BE2C (cell line): ENCODE measurements at regions not wholly inside any gene's neighbourhood (a gene's known extent, or its start where the extent isn't known, plus 50 kb on each side); places are given as distances from the start of the nearest gene placed in this dataset.

Experiments
- DNase-seq: peaks from one replicate; pipeline ENCODE4 v3.0.0-alpha.2; 2020
- H3K27me3 ChIP-seq: fragments of 250-450 bp; sonication (Bioruptor Pico); 2 replicates; pipeline ENCODE4 v1.5.1; 2020; ENCODE audit warnings: mild to moderate bottlenecking
- H3K36me3 ChIP-seq: fragments of 250-450 bp; sonication (Bioruptor Pico); 2 replicates; pipeline ENCODE4 v1.5.1; 2020; ENCODE audit warnings: mild to moderate bottlenecking
- H3K4me1 ChIP-seq: fragments of 250-450 bp; sonication (Bioruptor Pico); 2 replicates; pipeline ENCODE4 v1.5.1; 2020
- H3K4me3 ChIP-seq: 2 replicates; pipeline ENCODE4 v1.5.1; 2011; ENCODE audit warnings: low read depth, low read length
- H3K9me3 ChIP-seq: fragments of 250-450 bp; sonication (Bioruptor Pico); 2 replicates; pipeline ENCODE4 v1.5.1; 2020
- TF ChIP-seq, protein P1 (sequence below): IDR thresholded peaks from 2 replicates; pipeline ENCODE4 v1.5.1; 2012; ENCODE audit warnings: mild to moderate bottlenecking, low read depth, low read length

- DNase-seq: no peak
- no peaks in the 10 kb centered on the region for H3K36me3 ChIP-seq
- H3K4me3 ChIP-seq: no peak overlapping the region
- TF ChIP-seq, protein P1, sequence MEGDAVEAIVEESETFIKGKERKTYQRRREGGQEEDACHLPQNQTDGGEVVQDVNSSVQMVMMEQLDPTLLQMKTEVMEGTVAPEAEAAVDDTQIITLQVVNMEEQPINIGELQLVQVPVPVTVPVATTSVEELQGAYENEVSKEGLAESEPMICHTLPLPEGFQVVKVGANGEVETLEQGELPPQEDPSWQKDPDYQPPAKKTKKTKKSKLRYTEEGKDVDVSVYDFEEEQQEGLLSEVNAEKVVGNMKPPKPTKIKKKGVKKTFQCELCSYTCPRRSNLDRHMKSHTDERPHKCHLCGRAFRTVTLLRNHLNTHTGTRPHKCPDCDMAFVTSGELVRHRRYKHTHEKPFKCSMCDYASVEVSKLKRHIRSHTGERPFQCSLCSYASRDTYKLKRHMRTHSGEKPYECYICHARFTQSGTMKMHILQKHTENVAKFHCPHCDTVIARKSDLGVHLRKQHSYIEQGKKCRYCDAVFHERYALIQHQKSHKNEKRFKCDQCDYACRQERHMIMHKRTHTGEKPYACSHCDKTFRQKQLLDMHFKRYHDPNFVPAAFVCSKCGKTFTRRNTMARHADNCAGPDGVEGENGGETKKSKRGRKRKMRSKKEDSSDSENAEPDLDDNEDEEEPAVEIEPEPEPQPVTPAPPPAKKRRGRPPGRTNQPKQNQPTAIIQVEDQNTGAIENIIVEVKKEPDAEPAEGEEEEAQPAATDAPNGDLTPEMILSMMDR: no peak
- H3K9me3 ChIP-seq: no peaks in the 10 kb centered on the region
- peaks cover 40% of the 10 kb centered on the region for H3K4me1 ChIP-seq
- no peaks in the 10 kb centered on the region for H3K27me3 ChIP-seq
These were observed 364.5 kb upstream of the CAMK1G start for GRCh38 chr1:209218981-209219380.

DNA sequence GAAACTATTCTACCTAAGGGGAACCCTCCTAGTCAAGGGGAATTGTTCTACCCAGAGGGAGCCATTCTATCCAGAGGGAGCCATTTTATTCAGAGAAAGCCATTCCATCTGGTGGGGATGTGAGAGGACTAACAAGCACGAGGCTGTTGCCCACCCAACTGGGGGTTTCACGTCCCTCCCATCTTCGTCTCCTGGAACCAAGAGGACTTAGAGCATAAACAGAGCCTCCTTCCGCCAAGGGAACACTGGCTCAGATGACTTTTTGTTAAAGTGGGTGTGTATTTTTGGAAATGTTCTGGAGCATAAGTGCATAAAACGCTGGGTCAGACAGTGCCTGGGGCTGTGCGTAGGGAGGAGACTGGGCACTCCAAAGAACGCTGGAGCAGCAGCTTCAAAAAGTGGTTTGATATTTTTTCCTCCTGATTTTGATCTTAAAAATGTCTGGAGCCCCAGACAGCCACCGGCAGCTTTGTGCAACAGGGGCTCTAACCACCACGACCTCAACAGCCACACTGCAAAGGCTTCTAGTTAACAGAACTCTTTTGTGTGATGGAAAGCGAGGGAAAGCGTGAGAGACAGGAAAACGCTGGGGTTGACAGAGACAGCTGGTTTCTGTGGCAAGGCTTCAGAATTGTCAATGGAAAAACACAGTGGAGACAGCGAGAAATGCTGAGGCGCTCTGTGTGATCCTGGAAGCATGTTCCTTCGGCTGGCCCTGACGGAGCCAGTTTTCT, 363.6 kb upstream of the CAMK1G start:
- DNase-seq: peak; percentile 58
- Histone ChIP-seq H3K4me3 (peak overlapping the region; percentile 34), H3K27me3 (no peaks in the 10 kb centered on the region), H3K4me1 (peaks cover 40% of the 10 kb centered on the region), H3K36me3 (no peaks in the 10 kb centered on the region), H3K9me3 (no peaks in the 10 kb centered on the region)
- TF ChIP-seq, protein P1: no peak

GRCh38 chr1:209222826-209223225, 360.7 kb upstream of the CAMK1G start:
- no peaks in the 10 kb centered on the region for H3K27me3 ChIP-seq
- TF ChIP-seq, protein P1: no peak
- no peaks in the 10 kb centered on the region for H3K36me3 ChIP-seq
- H3K9me3 ChIP-seq: no peaks in the 10 kb centered on the region
- peak; percentile 73 for DNase-seq
- H3K4me3 ChIP-seq: no peak overlapping the region
- H3K4me1 ChIP-seq: peaks cover 37% of the 10 kb centered on the region

GRCh38 chr1:209223791-209224190, 359.7 kb upstream of the CAMK1G start:
- H3K4me3 ChIP-seq: no peak overlapping the region

GRCh38 chr1:209224886-209225285, 358.6 kb upstream of the CAMK1G start:
- Histone ChIP-seq H3K36me3 (no peaks in the 10 kb centered on the region), H3K4me3 (no peak overlapping the region), H3K27me3 (no peaks in the 10 kb centered on the region), H3K4me1 (peaks cover 22% of the 10 kb centered on the region), H3K9me3 (no peaks in the 10 kb centered on the region)
- DNase-seq: no peak
- TF ChIP-seq, protein P1: no peak

More at GRCh38 chr1:209223791-209224190, 359.7 kb upstream of the CAMK1G start:
- Histone ChIP-seq H3K27me3 (no peaks in the 10 kb centered on the region), H3K9me3 (no peaks in the 10 kb centered on the region), H3K36me3 (no peaks in the 10 kb centered on the region), H3K4me1 (peaks cover 29% of the 10 kb centered on the region)
- TF ChIP-seq, protein P1: no peak
- DNase-seq: no peak

- Histone ChIP-seq H3K36me3 (no peaks in the 10 kb centered on the region), H3K9me3 (no peaks in the 10 kb centered on the region), H3K27me3 (no peaks in the 10 kb centered on the region), H3K4me3 (no peak overlapping the region), H3K4me1 (peaks cover 8% of the 10 kb centered on the region)
- TF ChIP-seq, protein P1: no peak
- DNase-seq: no peak
These were observed 356.3 kb upstream of the CAMK1G start for GRCh38 chr1:209227171-209227570.
